ENCODE measurements at regions not wholly inside any gene's neighbourhood (a gene's known extent, or its start where the extent isn't known, plus 50 kb on each side); places are given as distances from the start of the nearest gene placed in this dataset.

DNA sequence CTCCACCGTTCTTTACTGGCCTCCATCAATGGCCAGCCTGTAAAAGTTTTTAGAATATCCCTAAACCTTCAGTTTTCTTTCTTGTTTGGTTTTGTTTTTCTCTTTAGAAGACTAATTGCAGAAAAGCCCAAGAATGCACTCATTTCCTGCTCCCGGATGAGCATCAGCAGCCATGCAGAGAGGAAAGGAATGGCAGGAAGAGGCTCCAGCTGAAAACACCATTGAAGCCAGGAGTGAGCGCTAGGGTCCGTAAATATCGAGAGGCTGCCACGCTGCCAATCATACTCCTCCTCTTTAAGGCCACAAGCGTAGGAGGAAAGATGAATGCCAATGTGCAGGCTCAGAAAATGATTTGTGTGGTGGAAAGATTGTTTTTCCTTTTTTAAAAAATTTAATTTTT, 57.4 kb upstream of the UBE2L5 start:
- TF ChIP-seq CTCF (IDR thresholded peaks at IDR 0.05; ENCODE audit: poor library complexity) (no peak), EZH2phosphoT487 (IDR thresholded peaks at IDR 0.05; ENCODE audit: low read depth, severe bottlenecking, unreplicated experiment) (no peak), EZH2 (IDR thresholded peaks at IDR 0.05; ENCODE audit: borderline replicate concordance) (no peak)

Data from hepatocyte (in vitro differentiated cells).